ENCODE measurements at regions not wholly inside any gene's neighbourhood (a gene's known extent, or its start where the extent isn't known, plus 50 kb on each side); places are given as distances from the start of the nearest gene placed in this dataset.
"Not testable (repeated sequence)": the region's sequence is repeated elsewhere in the genome, so short reads cannot be mapped to it uniquely, and the experiment has no call there.

GRCh38 chr3:154973851-154974250, 106.3 kb upstream of the MME start:
- no peak for DNase-seq

DNA sequence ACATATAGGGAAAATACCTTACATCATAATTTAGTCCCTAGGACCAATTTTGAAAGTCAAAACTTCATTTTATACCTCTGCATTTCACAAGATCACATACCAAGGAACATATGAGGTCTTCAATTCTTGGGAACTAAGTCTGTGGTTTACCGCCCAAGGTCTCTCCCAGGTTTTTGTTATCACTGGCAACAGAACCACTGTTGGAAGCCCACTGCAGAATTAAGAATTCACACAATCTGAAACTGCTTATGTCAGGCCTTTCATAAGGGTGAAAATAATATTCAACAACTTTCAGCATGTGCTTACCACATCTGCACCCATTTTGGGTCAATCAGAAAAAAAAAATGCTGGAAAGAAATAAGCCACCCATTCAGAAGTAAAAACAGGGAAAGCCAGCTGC, 107.2 kb upstream of the MME start:
- DNase-seq: no peak

GRCh38 chr3:154971771-154972326, 108.3 kb upstream of the MME start:
- DNase-seq: peak; percentile 40

- peak; percentile 51 for DNase-seq
These were observed 108.8 kb upstream of the MME start for GRCh38 chr3:154971341-154971740.

GRCh38 chr3:154970797-154971196, 109.3 kb upstream of the MME start:
- DNase-seq: peak; percentile 83

GRCh38 chr3:154969366-154969765, 110.8 kb upstream of the MME start:
- no peak for DNase-seq

GRCh38 chr3:154967090-154967489, 113.0 kb upstream of the MME start:
- DNase-seq: no peak

- no peak for DNase-seq
These were observed 123.3 kb upstream of the MME start for GRCh38 chr3:154956815-154957214.

- no peak for DNase-seq
These were observed 124.1 kb upstream of the MME start for GRCh38 chr3:154955907-154956533.

GRCh38 chr3:154954757-154955156, 125.4 kb upstream of the MME start:
- peak; percentile 60 for DNase-seq

DNA sequence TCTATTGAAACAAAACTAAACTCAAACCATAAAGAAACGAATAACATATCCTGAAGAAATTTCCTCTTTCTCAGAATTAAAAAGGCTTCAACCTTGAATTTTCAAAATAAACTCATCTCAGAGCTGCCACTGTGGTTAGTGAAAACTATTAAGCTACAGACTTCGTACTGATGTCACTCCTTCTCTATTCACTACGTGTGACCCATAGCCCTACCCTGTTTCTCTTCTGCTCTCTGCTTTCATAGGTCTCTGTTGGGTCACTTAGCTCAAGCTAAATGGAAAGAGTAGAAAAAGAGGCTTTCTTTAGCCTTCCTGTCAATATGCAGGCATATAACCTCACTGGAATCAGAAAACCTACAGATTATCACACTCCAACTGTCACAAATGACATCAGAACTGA, 126.6 kb upstream of the MME start:
- no peak for DNase-seq

DNA sequence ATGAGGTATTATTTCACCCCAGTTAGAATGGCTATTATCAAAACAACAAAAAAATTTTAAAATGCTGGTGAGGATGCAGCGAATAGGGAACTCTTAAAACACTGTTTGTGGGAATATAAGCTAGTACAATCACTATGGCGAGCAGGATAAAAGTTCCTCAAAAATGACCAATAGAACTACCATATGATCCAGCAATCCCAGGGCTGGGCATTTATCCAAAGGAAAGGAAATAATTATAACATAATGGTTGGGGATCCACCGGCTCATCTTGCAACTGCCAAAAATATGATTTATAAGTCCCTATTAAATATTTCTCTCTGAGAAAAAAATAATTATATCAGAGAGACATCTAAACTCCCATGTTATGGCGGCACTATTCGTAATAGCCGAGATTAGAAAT, 127.6 kb upstream of the MME start:
- no peak for DNase-seq

GRCh38 chr3:154943981-154944380, 136.1 kb upstream of the MME start:
- no peak for DNase-seq

- no peak for DNase-seq
These were observed 137.3 kb upstream of the MME start for GRCh38 chr3:154942827-154943226.

DNA sequence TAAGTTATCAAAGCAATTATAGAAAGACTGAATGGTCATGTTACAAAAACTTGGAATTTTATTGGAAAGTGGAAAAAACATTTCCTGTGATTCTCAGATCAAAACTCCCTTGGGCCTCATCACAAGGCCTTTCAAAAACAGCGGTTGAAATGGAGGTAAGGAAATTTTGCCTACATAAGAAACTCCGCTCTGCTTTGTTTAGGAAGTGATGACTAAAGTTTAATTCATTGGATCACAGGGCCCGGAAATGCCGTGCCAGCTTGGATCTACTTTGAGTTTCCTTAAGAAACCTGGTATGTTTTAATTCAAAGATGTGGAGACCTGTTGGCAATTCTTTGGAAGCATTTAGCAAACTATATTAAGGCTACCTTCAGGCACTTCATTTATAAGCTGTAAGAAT, 143.9 kb upstream of the MME start:
- no peak for DNase-seq

- no peak for DNase-seq
These were observed 146.5 kb upstream of the MME start for GRCh38 chr3:154933581-154933980.

- no peak for DNase-seq
These were observed 147.5 kb upstream of the MME start for GRCh38 chr3:154932633-154933032.

DNA sequence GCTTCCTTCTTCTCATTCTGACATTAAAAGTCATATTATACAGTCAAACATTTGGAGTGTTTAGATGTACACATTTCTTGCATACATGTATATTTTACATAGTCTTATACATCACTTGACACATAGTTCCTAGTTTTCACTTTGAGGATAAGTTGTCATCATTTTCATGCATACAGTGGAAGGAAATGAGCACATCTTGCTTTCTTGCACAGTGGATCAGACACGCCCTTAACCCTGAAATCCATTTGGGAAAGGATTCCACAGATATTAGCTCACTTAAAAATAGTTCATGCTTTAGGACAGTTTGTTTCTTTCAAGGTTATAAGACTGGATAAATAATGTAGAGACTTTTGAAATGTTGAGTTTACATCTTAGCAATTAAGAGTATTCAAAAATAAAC, 148.6 kb upstream of the MME start:
- DNase-seq: no peak

DNA sequence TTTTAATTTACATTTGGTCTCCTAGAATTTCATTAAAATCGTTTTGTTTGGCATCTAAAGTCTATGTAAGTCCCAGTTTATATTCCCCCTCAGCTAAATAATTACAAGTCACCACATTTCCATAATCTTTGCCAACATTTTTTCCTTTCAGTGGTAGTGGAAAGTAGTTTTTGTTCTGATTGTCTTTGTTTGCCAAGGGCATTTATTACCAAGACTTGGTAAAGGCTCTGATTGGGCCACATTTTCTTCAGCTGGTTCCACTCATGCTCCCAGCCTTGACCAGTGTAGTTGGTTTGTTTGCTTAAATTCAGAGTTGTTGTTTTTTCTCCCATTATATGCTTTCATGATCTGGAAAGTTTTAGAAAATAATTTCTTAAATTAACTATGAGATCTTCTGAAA, 153.4 kb upstream of the MME start:
- no peak for DNase-seq

DNA sequence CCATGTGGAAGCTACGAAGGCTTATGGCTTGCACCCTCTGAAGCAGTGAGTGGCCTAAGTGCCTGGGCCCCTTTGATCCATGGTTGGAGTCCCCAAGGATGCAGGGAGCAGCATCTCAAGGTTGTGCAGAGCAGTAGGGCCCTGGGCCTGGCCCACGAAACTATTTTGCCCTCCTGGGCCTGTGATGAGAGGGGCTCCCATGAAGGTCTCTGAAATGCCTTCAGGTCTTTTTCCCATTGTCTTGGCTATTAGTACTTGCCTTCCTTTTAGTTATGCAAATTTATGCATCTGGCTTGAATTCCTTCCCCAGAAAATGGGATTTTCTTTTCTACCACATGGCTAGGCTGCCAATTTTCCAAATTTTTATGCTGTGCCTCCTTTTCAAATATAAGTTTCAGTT, 158.8 kb upstream of the MME start:
- DNase-seq: no peak

DNA sequence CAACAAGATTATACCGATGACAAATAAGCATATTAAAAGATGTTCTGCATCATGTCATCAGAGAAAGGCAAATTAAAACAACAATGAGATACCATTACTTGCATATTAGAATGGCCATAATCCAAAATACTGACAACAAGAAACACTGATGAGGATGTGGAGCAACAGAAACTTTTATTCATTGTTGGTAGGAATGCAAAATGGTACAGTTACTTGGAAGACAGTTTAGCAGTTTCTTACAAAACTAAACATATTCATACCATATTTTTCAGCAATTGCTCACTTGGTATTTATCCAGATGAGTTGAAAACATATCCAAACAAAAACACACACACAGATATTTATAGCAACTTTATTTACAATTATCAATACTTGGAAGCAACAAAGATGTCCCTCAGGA, 160.9 kb upstream of the MME start:
- no peak for DNase-seq

GRCh38 chr3:154904328-154904727, 175.8 kb upstream of the MME start:
- DNase-seq: peak; percentile 18

GRCh38 chr3:154902495-154902894, 177.6 kb upstream of the MME start:
- not testable (repeated sequence) for DNase-seq

GRCh38 chr3:154901278-154901677, 178.8 kb upstream of the MME start:
- no peak for DNase-seq

DNA sequence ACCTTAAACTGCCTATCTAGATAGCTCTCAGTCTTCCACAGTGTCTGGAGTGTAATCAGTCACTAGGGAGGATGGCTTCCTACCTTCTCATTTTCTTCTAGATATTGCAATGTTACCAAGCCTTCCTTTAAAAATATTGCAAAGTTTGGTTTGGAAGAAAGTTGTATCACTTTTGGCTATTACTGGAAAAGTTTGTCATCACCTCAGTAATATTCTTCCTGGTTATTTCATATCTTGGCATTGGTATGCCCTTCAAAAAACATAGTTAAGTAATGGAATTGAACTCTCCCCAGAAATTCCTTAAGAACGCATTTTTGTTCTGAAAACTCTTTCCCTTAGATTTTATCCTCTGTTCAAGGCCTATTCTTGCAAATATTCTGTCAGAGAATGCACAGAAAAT, 179.3 kb upstream of the MME start:
- no peak for DNase-seq

Measured in inflammatory macrophage treated with lipopolysaccharide for 4 hours (primary cell).